ENCODE measurements at regions not wholly inside any gene's neighbourhood (a gene's known extent, or its start where the extent isn't known, plus 50 kb on each side); places are given as distances from the start of the nearest gene placed in this dataset.

- no TSS peak for BruUV-seq (replicated peaks)
- Histone ChIP-seq H2AFZ (ENCODE audit: low read depth, low read length, poor library complexity, severe bottlenecking) (no peak overlapping the region), H3K9me2 (ENCODE audit: insufficient read depth) (no peaks in the 10 kb centered on the region), H3K27ac (ENCODE audit: low read depth, low read length) (no peak overlapping the region), H3K9ac (ENCODE audit: low read length) (no peak overlapping the region), H4K20me1 (ENCODE audit: insufficient read depth) (no peaks in the 10 kb centered on the region), H3K79me2 (ENCODE audit: insufficient read depth, low read length) (no peaks in the 10 kb centered on the region), H3K36me3 (ENCODE audit: control insufficient read depth in 1 of 2, insufficient read depth in 2 of 2, low read length in 2 of 2) (no peaks in the 10 kb centered on the region), H3K4me1 (ENCODE audit: control insufficient read depth in 1 of 2, insufficient read depth in 2 of 2, low read length in 2 of 2) (no peaks in the 10 kb centered on the region), H3K4me3 (replicated peaks in 1 of 2; ENCODE audit: low read depth in 1 of 2, low read length in 2 of 2) (no peak overlapping the region), H3K9me3 (ENCODE audit: control insufficient read depth in 1 of 2, insufficient read depth in 1 of 2, low read depth in 1 of 2, low read length in 2 of 2) (no peaks in the 10 kb centered on the region), H3K4me2 (ENCODE audit: low read length) (no peak overlapping the region), H3K27me3 (ENCODE audit: insufficient read depth, low read length) (peaks cover 57% of the 10 kb centered on the region)
- TF ChIP-seq FOSL1 (IDR thresholded peaks at IDR 0.05; ENCODE audit: low read depth), result no peak
- POLR2A ChIA-PET, result no interaction called here
- CTCF ChIA-PET, result no interaction called here
- intact Hi-C loops (cut with micrococcal nuclease), result no loop called here
- ATAC-seq (no peak), DNase-seq (ENCODE audit: low read depth, low spot score) (no peak)
- RAD21 ChIA-PET (ENCODE audit: low non-redundant PET in 1 of 2, low total read pairs in 2 of 2, uncharacterized antibody in 2 of 2, unreplicated experiment in 2 of 2), result no interaction called here
These were observed 389.6 kb downstream of the YTHDC2 start for GRCh38 chr5:113902917-113903660.

- Histone ChIP-seq H3K27ac (ENCODE audit: low read depth, low read length) (no peak overlapping the region), H3K4me2 (ENCODE audit: low read length) (no peak overlapping the region), H2AFZ (ENCODE audit: low read depth, low read length, poor library complexity, severe bottlenecking) (no peak overlapping the region), H3K4me3 (replicated peaks in 1 of 2; ENCODE audit: low read depth in 1 of 2, low read length in 2 of 2) (no peak overlapping the region), H3K9me2 (ENCODE audit: insufficient read depth) (no peaks in the 10 kb centered on the region), H3K9me3 (ENCODE audit: control insufficient read depth in 1 of 2, insufficient read depth in 1 of 2, low read depth in 1 of 2, low read length in 2 of 2) (no peaks in the 10 kb centered on the region), H3K4me1 (ENCODE audit: control insufficient read depth in 1 of 2, insufficient read depth in 2 of 2, low read length in 2 of 2) (no peaks in the 10 kb centered on the region), H3K79me2 (ENCODE audit: insufficient read depth, low read length) (no peaks in the 10 kb centered on the region), H4K20me1 (ENCODE audit: insufficient read depth) (no peaks in the 10 kb centered on the region), H3K27me3 (ENCODE audit: insufficient read depth, low read length) (peaks cover 17% of the 10 kb centered on the region), H3K36me3 (ENCODE audit: control insufficient read depth in 1 of 2, insufficient read depth in 2 of 2, low read length in 2 of 2) (no peaks in the 10 kb centered on the region), H3K9ac (ENCODE audit: low read length) (no peak overlapping the region)
- ATAC-seq (no peak), DNase-seq (ENCODE audit: low read depth, low spot score) (no peak)
- BruUV-seq (replicated peaks), result no TSS peak
- ChIA-PET RAD21 (ENCODE audit: low non-redundant PET in 1 of 2, low total read pairs in 2 of 2, uncharacterized antibody in 2 of 2, unreplicated experiment in 2 of 2) (no interaction called here), CTCF (no interaction called here), POLR2A (no interaction called here)
- TF ChIP-seq MAX (IDR thresholded peaks at IDR 0.05) (no peak), EGR1 (IDR thresholded peaks at IDR 0.05; ENCODE audit: low read depth) (no peak), EZH2 (IDR thresholded peaks at IDR 0.05) (no peak), EZH2phosphoT487 (IDR thresholded peaks at IDR 0.05; ENCODE audit: borderline replicate concordance) (no peak), FOSL1 (IDR thresholded peaks at IDR 0.05; ENCODE audit: low read depth) (no peak), SRF (IDR thresholded peaks at IDR 0.05; ENCODE audit: low read depth) (no peak)
- intact Hi-C loops (cut with micrococcal nuclease), result no loop called here
These were observed 396.3 kb downstream of the YTHDC2 start for GRCh38 chr5:113909782-113910181.
